H1 (cell line): ENCODE measurements at regions not wholly inside any gene's neighbourhood (a gene's known extent, or its start where the extent isn't known, plus 50 kb on each side); places are given as distances from the start of the nearest gene placed in this dataset.

ENCODE experiments used
- SAP30 ChIP-seq: fragments of 300-600 bp; sonication (generic); IDR thresholded peaks from 2 replicates; pipeline ENCODE4 v1.7.1; 2012; ENCODE audit warnings: low read length, moderate library complexity, mild to moderate bottlenecking, inconsistent platforms; ENCODE audit not compliant: insufficient read depth, insufficient replicate concordance

GRCh38 chr1:82168482-82168881 is 367.7 kb downstream of the ADGRL2 start (continued):
- no peak for TF ChIP-seq SAP30
